OCI-LY1 (cell line): ENCODE measurements at regions not wholly inside any gene's neighbourhood (a gene's known extent, or its start where the extent isn't known, plus 50 kb on each side); places are given as distances from the start of the nearest gene placed in this dataset.

Experiments used
- CTCF ChIP-seq: fragments of 200-600 bp; sonication (generic), shearing (Covaris generic); IDR thresholded peaks from 2 replicates; pipeline ENCODE4 v1.5.1; 2017; ENCODE audit warnings: mild to moderate bottlenecking, antibody characterized with exemption, low read length, moderate library complexity, mixed read lengths
- EZH2 ChIP-seq: fragments of 200-600 bp; sonication (generic), shearing (Covaris generic); IDR thresholded peaks from 2 replicates; pipeline ENCODE4 v1.8.0; 2017; ENCODE audit warnings: borderline replicate concordance, mixed run types, mild to moderate bottlenecking, antibody characterized with exemption, low read length, moderate library complexity, mixed read lengths

- TF ChIP-seq CTCF = no peak
- TF ChIP-seq EZH2 = no peak
Measured at GRCh38 chr11:15586741-15587473, 472.2 kb downstream of the INSC start.
